Caco-2 (cell line): ENCODE measurements at regions not wholly inside any gene's neighbourhood (a gene's known extent, or its start where the extent isn't known, plus 50 kb on each side); places are given as distances from the start of the nearest gene placed in this dataset.

ENCODE experiments used
- BruUV-seq: library from RNA; stranded (reverse); fragments of 400-500 nt; replicated peaks from 2 replicates; lab custom pipeline; 2021; lab: Mats Ljungman, UMichigan
- CTCF ChIA-PET: fragments of 300-600 bp; sonication (Branson Sonifier 250); formaldehyde crosslinking; loops from one replicate; lab custom pipeline; 2022; ENCODE audit warnings: antibody characterized with exemption; lab: Charles Lee
- POLR2A ChIA-PET: fragments of 300-600 bp; sonication (Branson Sonifier 250); formaldehyde crosslinking; loops from one replicate; lab custom pipeline; 2022; ENCODE audit warnings: antibody characterized with exemption; lab: Charles Lee
- DNase-seq, 2 experiments: peaks; one replicate each; pipeline versions ENCODE4 v3.0.0 to v3.0.0-alpha.2; 2020 to 2022
- H3K27me3 ChIP-seq: replicated peaks from 2 replicates; pipeline ENCODE4 v1.6.0; 2011; ENCODE audit warnings: low read length; ENCODE audit not compliant: control insufficient read depth, insufficient read depth
- H3K36me3 ChIP-seq: 2 replicates; pipeline ENCODE4 v1.5.1; 2011; ENCODE audit warnings: low read length; ENCODE audit not compliant: control insufficient read depth, insufficient read depth
- H3K4me1 ChIP-seq: fragments of 250-450 bp; sonication (Bioruptor Pico); 2 replicates; pipeline ENCODE4 v1.5.1; 2020; ENCODE audit warnings: mild to moderate bottlenecking
- H3K4me3 ChIP-seq: 2 replicates; pipeline ENCODE4 v1.5.1; 2011; ENCODE audit warnings: low read depth, mild to moderate bottlenecking, control low read depth, low read length
- H3K9me3 ChIP-seq: fragments of 250-450 bp; sonication (Bioruptor Pico); 2 replicates; pipeline ENCODE4 v1.5.1; 2020; ENCODE audit warnings: mild to moderate bottlenecking, moderate library complexity
- H3K27ac Mint-ChIP-seq: one replicate; pipeline ENCODE4 v1.8.0; 2022; ENCODE audit warnings: mixed read lengths; ENCODE audit not compliant: unreplicated experiment
- H3K27me3 Mint-ChIP-seq: one replicate; pipeline ENCODE4 v1.8.0; 2022; ENCODE audit warnings: mixed read lengths; ENCODE audit not compliant: insufficient read depth, unreplicated experiment
- H3K36me3 Mint-ChIP-seq: one replicate; pipeline ENCODE4 v1.8.0; 2022; ENCODE audit warnings: mild to moderate bottlenecking, mixed read lengths; ENCODE audit not compliant: insufficient read depth, unreplicated experiment
- H3K4me1 Mint-ChIP-seq: one replicate; pipeline ENCODE4 v1.8.0; 2022; ENCODE audit warnings: low read depth, mixed read lengths; ENCODE audit not compliant: unreplicated experiment
- H3K4me3 Mint-ChIP-seq: one replicate; pipeline ENCODE4 v1.8.0; 2022; ENCODE audit warnings: mild to moderate bottlenecking, moderate library complexity, mixed read lengths; ENCODE audit not compliant: unreplicated experiment
- H3K9me3 Mint-ChIP-seq: one replicate; pipeline ENCODE4 v1.8.0; 2022; ENCODE audit warnings: mixed read lengths; ENCODE audit not compliant: unreplicated experiment
- intact Hi-C: fragments of 100-400 bp; cut with micrococcal nuclease; formaldehyde crosslinking; loops from one replicate; pipeline ENCODE4 v1.10.0; 2022; ENCODE audit not compliant: unreplicated experiment
- TF ChIP-seq, protein P1 (sequence below), 2 experiments: fragments of 200-600 bp in 1 of 2; IDR thresholded peaks; 1 replicate in 1 of 2; 2 replicates in 1 of 2; pipeline versions ENCODE4 v1.5.1 to v1.8.0; 2011 to 2022; ENCODE audit warnings: antibody characterized with exemption in 1 of 2, control low read depth in 1 of 2, inconsistent platforms in 1 of 2, low read depth in 1 of 2, low read length in 1 of 2, mild to moderate bottlenecking in 1 of 2, moderate library complexity in 1 of 2; ENCODE audit not compliant: insufficient read depth in 1 of 2, severe bottlenecking in 1 of 2, unreplicated experiment in 1 of 2

GRCh38 chr5:28831042-28831441 lies 1792.7 kb upstream of the CDH9 start:
- no peaks in the 10 kb centered on the region for H3K9me3 Mint-ChIP-seq

DNA sequence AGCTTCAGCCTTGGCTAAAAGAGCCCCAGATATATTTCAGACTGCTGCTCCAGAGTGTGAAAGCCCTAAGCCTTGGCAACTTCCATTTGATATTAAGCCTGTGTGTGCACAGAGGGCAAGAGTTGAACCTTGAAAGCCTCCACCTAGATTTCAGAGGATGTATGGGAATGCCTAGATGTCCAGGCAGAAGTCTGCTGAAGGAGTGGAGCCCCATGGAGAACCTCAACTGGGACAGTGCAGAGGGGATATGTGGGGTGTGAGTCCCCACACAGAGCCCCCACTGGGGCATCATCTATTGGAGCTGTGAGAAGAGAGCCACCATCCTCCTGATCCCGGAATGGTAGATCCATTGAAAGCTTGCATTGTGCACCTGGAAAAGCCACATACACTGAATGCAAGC lies 1784.8 kb upstream of the CDH9 start:
- no peaks in the 10 kb centered on the region for H3K27me3 ChIP-seq
- H3K4me1 ChIP-seq = no peaks in the 10 kb centered on the region
- no peaks in the 10 kb centered on the region for H3K36me3 ChIP-seq
- Mint-ChIP-seq H3K36me3 (no peaks in the 10 kb centered on the region), H3K4me3 (no peak overlapping the region), H3K4me1 (no peaks in the 10 kb centered on the region), H3K9me3 (peaks cover 25% of the 10 kb centered on the region), H3K27ac (no peak overlapping the region), H3K27me3 (no peaks in the 10 kb centered on the region)
- no peak overlapping the region for H3K4me3 ChIP-seq
- TF ChIP-seq, protein P1, sequence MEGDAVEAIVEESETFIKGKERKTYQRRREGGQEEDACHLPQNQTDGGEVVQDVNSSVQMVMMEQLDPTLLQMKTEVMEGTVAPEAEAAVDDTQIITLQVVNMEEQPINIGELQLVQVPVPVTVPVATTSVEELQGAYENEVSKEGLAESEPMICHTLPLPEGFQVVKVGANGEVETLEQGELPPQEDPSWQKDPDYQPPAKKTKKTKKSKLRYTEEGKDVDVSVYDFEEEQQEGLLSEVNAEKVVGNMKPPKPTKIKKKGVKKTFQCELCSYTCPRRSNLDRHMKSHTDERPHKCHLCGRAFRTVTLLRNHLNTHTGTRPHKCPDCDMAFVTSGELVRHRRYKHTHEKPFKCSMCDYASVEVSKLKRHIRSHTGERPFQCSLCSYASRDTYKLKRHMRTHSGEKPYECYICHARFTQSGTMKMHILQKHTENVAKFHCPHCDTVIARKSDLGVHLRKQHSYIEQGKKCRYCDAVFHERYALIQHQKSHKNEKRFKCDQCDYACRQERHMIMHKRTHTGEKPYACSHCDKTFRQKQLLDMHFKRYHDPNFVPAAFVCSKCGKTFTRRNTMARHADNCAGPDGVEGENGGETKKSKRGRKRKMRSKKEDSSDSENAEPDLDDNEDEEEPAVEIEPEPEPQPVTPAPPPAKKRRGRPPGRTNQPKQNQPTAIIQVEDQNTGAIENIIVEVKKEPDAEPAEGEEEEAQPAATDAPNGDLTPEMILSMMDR (IDR thresholded peaks at IDR 0.05; ENCODE audit: insufficient read depth in 1 of 2, low read depth in 1 of 2, low read length in 1 of 2, severe bottlenecking in 1 of 2, unreplicated experiment in 1 of 2) = no peak
- intact Hi-C loops = no loop called here
- CTCF ChIA-PET = no interaction called here
- H3K9me3 ChIP-seq = no peaks in the 10 kb centered on the region; the same call in 1 of the 2 replicates
- no TSS peak for BruUV-seq
- POLR2A ChIA-PET = no interaction called here
- no peak for DNase-seq

More at GRCh38 chr5:28831042-28831441, 1792.7 kb upstream of the CDH9 start:
- Mint-ChIP-seq H3K27ac (no peak overlapping the region), H3K27me3 (no peaks in the 10 kb centered on the region), H3K4me3 (no peak overlapping the region), H3K36me3 (no peaks in the 10 kb centered on the region), H3K4me1 (no peaks in the 10 kb centered on the region)
- POLR2A ChIA-PET = no interaction called here
- no peak overlapping the region for H3K4me3 ChIP-seq
- DNase-seq = no peak
- intact Hi-C loops = no loop called here
- CTCF ChIA-PET = no interaction called here
- H3K4me1 ChIP-seq = no peaks in the 10 kb centered on the region; the same call in 1 of the 2 replicates
- no peaks in the 10 kb centered on the region for H3K27me3 ChIP-seq
- TF ChIP-seq, protein P1 (IDR thresholded peaks at IDR 0.05; ENCODE audit: insufficient read depth in 1 of 2, low read depth in 1 of 2, low read length in 1 of 2, severe bottlenecking in 1 of 2, unreplicated experiment in 1 of 2) = no peak
- H3K9me3 ChIP-seq = no peaks in the 10 kb centered on the region
- BruUV-seq = no TSS peak
- H3K36me3 ChIP-seq = no peaks in the 10 kb centered on the region

DNA sequence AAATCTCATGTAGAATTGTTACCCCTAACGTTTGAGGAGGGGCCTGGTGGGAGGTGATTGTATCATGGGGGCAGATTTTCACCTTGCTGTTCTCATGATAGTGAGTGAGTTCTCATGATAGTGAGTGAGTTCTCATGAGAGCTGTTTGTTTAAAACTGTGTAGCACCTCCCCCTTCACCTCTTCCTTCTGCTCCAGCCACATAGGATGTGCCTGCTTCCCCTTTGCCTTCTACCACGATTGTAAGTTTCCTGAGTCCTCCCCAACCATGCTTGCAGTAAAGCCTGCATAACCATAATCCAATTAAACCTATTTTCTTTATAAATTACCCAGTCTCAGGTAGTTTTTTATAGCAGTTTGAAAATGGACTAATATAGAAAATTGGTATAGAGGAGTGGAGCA lies 1783.7 kb upstream of the CDH9 start:
- Histone ChIP-seq H3K4me1 (no peaks in the 10 kb centered on the region), H3K27me3 (no peaks in the 10 kb centered on the region), H3K36me3 (no peaks in the 10 kb centered on the region), H3K9me3 (no peaks in the 10 kb centered on the region; the same call in 1 of the 2 replicates), H3K4me3 (no peak overlapping the region)
- Mint-ChIP-seq H3K4me3 (no peak overlapping the region), H3K27me3 (no peaks in the 10 kb centered on the region), H3K4me1 (no peaks in the 10 kb centered on the region), H3K36me3 (no peaks in the 10 kb centered on the region), H3K27ac (no peak overlapping the region), H3K9me3 (peaks cover 25% of the 10 kb centered on the region)
- CTCF ChIA-PET = no interaction called here
- POLR2A ChIA-PET = no interaction called here
- intact Hi-C loops = no loop called here
- no TSS peak for BruUV-seq
- no peak for DNase-seq
- TF ChIP-seq, protein P1 (IDR thresholded peaks at IDR 0.05; ENCODE audit: insufficient read depth in 1 of 2, low read depth in 1 of 2, low read length in 1 of 2, severe bottlenecking in 1 of 2, unreplicated experiment in 1 of 2) = no peak
